Thoracic aorta (tissue), 2 donors: ENCODE measurements at regions not wholly inside any gene's neighbourhood (a gene's known extent, or its start where the extent isn't known, plus 50 kb on each side); places are given as distances from the start of the nearest gene placed in this dataset.

Source experiments
- ATAC-seq: fragments of 150-250 bp; one replicate; pipeline ENCODE4 v1.8.0; 2017; ENCODE audit warnings: low read depth; ENCODE audit not compliant: insufficient number of reproducible peaks, low FRiP score
- DNase-seq: peaks from one replicate; pipeline ENCODE4 v3.0.0-alpha.2; 2020; ENCODE audit warnings: low spot score
- H3K27ac ChIP-seq, 2 donors: fragments of 200-600 bp; sonication (generic); 1 replicate in 1 of 2; 2 replicates in 1 of 2; pipeline ENCODE4 v1.5.1; 2016; ENCODE audit warnings: mild to moderate bottlenecking in 2 of 2, moderate library complexity in 2 of 2
- H3K27me3 ChIP-seq: fragments of 200-600 bp; sonication (generic); replicated peaks from 2 replicates; pipeline ENCODE4 v1.6.0; 2016; ENCODE audit warnings: mild to moderate bottlenecking; ENCODE audit not compliant: insufficient read depth
- H3K36me3 ChIP-seq: fragments of 200-600 bp; sonication (generic); one replicate; pipeline ENCODE4 v1.5.1; 2016
- H3K4me1 ChIP-seq, 2 donors: fragments of 200-600 bp; sonication (generic); 1 replicate in 1 of 2; 2 replicates in 1 of 2; pipeline versions ENCODE4 v1.5.1 to v1.6.0; 2016; ENCODE audit warnings: low read depth in 2 of 2, mild to moderate bottlenecking in 1 of 2; ENCODE audit not compliant: control insufficient read depth in 1 of 2
- H3K4me3 ChIP-seq: fragments of 200-600 bp; sonication (generic); 2 replicates; pipeline ENCODE4 v1.5.1; 2016; ENCODE audit warnings: mild to moderate bottlenecking
- H3K9me3 ChIP-seq: fragments of 200-600 bp; sonication (generic); 2 replicates; pipeline ENCODE4 v1.5.1; 2016
- CTCF ChIP-seq: fragments of 200-600 bp; sonication (generic); IDR thresholded peaks from one replicate; pipeline ENCODE4 v1.5.1; 2019; ENCODE audit warnings: antibody characterized with exemption

- no peaks in the 10 kb centered on the region for H3K36me3 ChIP-seq
- no peak for ATAC-seq
- no peak overlapping the region for H3K4me3 ChIP-seq
- H3K9me3 ChIP-seq = no peaks in the 10 kb centered on the region
- no peaks in the 10 kb centered on the region for H3K4me1 ChIP-seq
- no peak for DNase-seq
- no peak for TF ChIP-seq CTCF
- no peaks in the 10 kb centered on the region for H3K27me3 ChIP-seq
- no peak overlapping the region for H3K27ac ChIP-seq
These were observed 603.2 kb downstream of the STIM2 start for GRCh38 chr4:27463816-27464215.

- Histone ChIP-seq H3K27ac (no peak overlapping the region), H3K4me3 (no peak overlapping the region), H3K27me3 (no peaks in the 10 kb centered on the region), H3K36me3 (no peaks in the 10 kb centered on the region), H3K9me3 (no peaks in the 10 kb centered on the region), H3K4me1 (no peaks in the 10 kb centered on the region)
- TF ChIP-seq CTCF = no peak
- no peak for DNase-seq
- no peak for ATAC-seq
These were observed 606.7 kb downstream of the STIM2 start for GRCh38 chr4:27467351-27467750.

- H3K4me3 ChIP-seq = no peak overlapping the region
- DNase-seq (no peak), ATAC-seq (no peak)
- TF ChIP-seq CTCF = no peak
- H3K4me1 ChIP-seq = no peaks in the 10 kb centered on the region
- H3K9me3 ChIP-seq = no peaks in the 10 kb centered on the region
- H3K36me3 ChIP-seq = no peaks in the 10 kb centered on the region
- no peaks in the 10 kb centered on the region for H3K27me3 ChIP-seq
- H3K27ac ChIP-seq = no peak overlapping the region
These were observed 611.7 kb downstream of the STIM2 start for GRCh38 chr4:27472364-27472763.

GRCh38 chr4:27474691-27475090, 614.0 kb downstream of the STIM2 start:
- H3K4me1 ChIP-seq = no peaks in the 10 kb centered on the region
- H3K27ac ChIP-seq = no peak overlapping the region
- H3K4me3 ChIP-seq = no peak overlapping the region
- no peak for DNase-seq
- no peak for TF ChIP-seq CTCF
- no peaks in the 10 kb centered on the region for H3K36me3 ChIP-seq
- H3K27me3 ChIP-seq = no peaks in the 10 kb centered on the region
- no peaks in the 10 kb centered on the region for H3K9me3 ChIP-seq
- ATAC-seq = no peak

GRCh38 chr4:27484216-27484615, 623.6 kb downstream of the STIM2 start:
- no peaks in the 10 kb centered on the region for H3K27me3 ChIP-seq
- ATAC-seq = no peak

More at GRCh38 chr4:27484216-27484615, 623.6 kb downstream of the STIM2 start:
- H3K9me3 ChIP-seq = no peaks in the 10 kb centered on the region
- H3K4me3 ChIP-seq = no peak overlapping the region
- no peaks in the 10 kb centered on the region for H3K4me1 ChIP-seq
- H3K27ac ChIP-seq = no peak overlapping the region
- no peak for TF ChIP-seq CTCF
- no peak for DNase-seq
- no peaks in the 10 kb centered on the region for H3K36me3 ChIP-seq
